ENCODE measurements at regions not wholly inside any gene's neighbourhood (a gene's known extent, or its start where the extent isn't known, plus 50 kb on each side); places are given as distances from the start of the nearest gene placed in this dataset.

DNA sequence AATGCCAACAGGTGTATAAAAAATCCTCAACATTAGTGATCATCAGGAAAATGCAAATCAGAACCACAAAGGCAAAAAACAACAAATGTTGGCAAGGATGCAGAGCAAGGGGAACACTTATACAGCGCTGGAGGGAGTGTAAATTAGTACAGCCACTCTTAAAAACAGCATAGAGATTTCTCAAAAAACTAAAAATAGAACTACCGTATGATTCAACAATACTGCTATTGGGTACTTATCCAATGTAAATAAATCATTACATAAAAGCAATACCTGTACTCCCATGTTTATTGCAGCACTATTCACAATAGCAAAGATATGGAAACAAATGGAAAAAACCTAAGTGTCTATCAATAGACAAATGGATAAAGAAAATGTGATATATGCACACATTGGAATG is 171.3 kb downstream of the SLC7A11 start:
- Mint-ChIP-seq H3K36me3 (no peaks in the 10 kb centered on the region), H3K27ac (no peak overlapping the region), H3K4me1 (ENCODE audit: low read depth) (no peaks in the 10 kb centered on the region), H3K27me3 (no peaks in the 10 kb centered on the region), H3K9me3 (peaks cover 4% of the 10 kb centered on the region), H3K4me3 (no peak overlapping the region)
- ChIA-PET CTCF (no interaction called here), POLR2A (no interaction called here)
- intact Hi-C loops (cut with micrococcal nuclease): no loop called here
- no peak for DNase-seq

DNA sequence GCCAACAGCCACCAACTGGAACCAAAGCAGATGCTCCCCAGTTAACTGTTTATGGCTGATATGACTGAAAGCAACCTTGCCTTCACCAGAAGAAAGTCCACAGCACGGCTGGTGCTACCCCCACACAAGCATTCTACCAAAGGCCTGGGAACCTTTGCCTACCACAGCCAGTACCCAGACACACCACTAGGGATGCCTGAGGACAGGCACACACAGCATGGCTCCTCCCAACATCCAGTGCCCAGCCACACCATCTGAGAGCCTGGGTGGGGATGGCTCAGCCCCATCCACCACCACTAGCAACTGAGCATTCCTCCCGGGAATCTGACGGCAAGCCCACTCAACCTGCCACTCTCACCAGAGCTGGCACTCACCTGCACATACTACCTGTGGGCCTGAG is 178.6 kb downstream of the SLC7A11 start:
- POLR2A ChIA-PET: no interaction called here
- intact Hi-C loops (cut with micrococcal nuclease): no loop called here
- CTCF ChIA-PET: no interaction called here
- Mint-ChIP-seq H3K27ac (no peak overlapping the region), H3K4me3 (no peak overlapping the region), H3K36me3 (no peaks in the 10 kb centered on the region), H3K9me3 (peaks cover 10% of the 10 kb centered on the region), H3K4me1 (ENCODE audit: low read depth) (no peaks in the 10 kb centered on the region), H3K27me3 (no peaks in the 10 kb centered on the region)
- DNase-seq: no peak

DNA sequence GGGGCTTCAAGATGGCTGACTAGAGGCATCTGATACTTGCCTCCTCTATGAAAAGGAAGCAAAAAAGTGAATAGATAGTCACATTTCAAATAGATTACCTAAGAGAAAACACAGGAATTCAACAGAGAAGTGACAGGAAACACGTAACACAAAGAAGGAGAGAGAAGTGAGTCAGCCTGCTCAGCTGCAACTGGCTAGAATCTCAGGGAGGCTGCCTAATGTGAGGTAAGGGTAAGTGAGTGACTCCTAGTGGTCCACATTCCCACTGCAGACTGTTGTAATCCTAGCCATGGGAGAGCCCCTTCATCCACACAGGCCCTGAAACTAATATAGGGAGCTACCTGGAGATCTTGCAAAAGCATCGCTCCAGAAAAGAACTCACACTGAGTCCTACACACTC is 179.2 kb downstream of the SLC7A11 start:
- Mint-ChIP-seq H3K36me3 (no peaks in the 10 kb centered on the region), H3K4me1 (ENCODE audit: low read depth) (no peaks in the 10 kb centered on the region), H3K27ac (no peak overlapping the region), H3K4me3 (no peak overlapping the region), H3K27me3 (no peaks in the 10 kb centered on the region), H3K9me3 (peaks cover 10% of the 10 kb centered on the region)
- no peak for DNase-seq
- POLR2A ChIA-PET: no interaction called here
- intact Hi-C loops (cut with micrococcal nuclease): no loop called here
- CTCF ChIA-PET: no interaction called here

DNA sequence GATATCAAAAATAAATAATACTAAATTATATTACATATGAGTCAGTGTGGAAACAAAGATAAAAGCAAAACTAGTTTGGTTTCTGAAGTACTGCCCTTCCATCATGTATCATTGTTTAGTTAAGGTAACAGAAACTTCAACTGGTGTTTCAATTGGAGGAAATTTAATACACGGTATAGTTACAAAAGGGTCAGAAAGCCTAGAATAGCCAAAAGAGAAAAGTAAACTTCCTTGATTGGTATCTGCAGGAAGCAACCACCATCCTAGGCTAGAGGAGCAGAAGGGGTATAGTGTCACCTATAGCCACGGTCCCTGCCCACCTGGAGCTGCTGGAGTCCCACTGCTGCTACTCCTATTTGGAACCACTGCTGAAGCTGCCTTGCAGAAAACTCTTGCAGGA is 185.6 kb downstream of the SLC7A11 start:
- peaks cover 4% of the 10 kb centered on the region for H3K9me3 Mint-ChIP-seq
- ChIA-PET CTCF (no interaction called here), POLR2A (no interaction called here)
- DNase-seq: no peak
- H3K36me3 Mint-ChIP-seq: no peaks in the 10 kb centered on the region
- H3K4me3 Mint-ChIP-seq: no peak overlapping the region
- no peaks in the 10 kb centered on the region for H3K27me3 Mint-ChIP-seq
- no peak overlapping the region for H3K27ac Mint-ChIP-seq
- no peaks in the 10 kb centered on the region for H3K4me1 Mint-ChIP-seq (ENCODE audit: low read depth)
- intact Hi-C loops (cut with micrococcal nuclease): no loop called here

DNA sequence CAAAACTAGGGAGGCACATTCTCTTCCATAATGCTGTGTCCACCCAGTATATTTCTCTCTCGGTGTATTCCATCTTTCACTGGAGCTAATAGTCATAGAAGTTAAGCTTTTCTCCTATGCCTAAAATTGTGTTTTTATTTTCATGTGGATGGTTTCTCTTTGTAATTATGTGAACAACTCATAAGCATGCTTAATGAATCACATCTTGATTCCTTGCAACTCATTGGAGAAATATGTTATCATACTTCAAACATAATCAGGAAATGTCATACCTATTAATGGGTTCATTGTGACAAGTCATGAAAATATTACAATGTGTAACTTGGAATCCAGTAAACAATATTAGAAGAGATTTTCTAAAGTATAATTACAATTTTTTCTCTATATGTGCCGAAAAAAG is 186.3 kb downstream of the SLC7A11 start:
- H3K27me3 Mint-ChIP-seq: no peaks in the 10 kb centered on the region
- no peak overlapping the region for H3K27ac Mint-ChIP-seq
- DNase-seq: no peak
- H3K4me1 Mint-ChIP-seq (ENCODE audit: low read depth): no peaks in the 10 kb centered on the region
- peaks cover 4% of the 10 kb centered on the region for H3K9me3 Mint-ChIP-seq
- intact Hi-C loops (cut with micrococcal nuclease): no loop called here
- POLR2A ChIA-PET: no interaction called here
- H3K4me3 Mint-ChIP-seq: no peak overlapping the region
- H3K36me3 Mint-ChIP-seq: no peaks in the 10 kb centered on the region
- CTCF ChIA-PET: interaction anchor here (0.6 kb wide), 1 partner anchor 1370 kb away, joined by 3 read pairs; no protein-coding TSS in a partner anchor

DNA sequence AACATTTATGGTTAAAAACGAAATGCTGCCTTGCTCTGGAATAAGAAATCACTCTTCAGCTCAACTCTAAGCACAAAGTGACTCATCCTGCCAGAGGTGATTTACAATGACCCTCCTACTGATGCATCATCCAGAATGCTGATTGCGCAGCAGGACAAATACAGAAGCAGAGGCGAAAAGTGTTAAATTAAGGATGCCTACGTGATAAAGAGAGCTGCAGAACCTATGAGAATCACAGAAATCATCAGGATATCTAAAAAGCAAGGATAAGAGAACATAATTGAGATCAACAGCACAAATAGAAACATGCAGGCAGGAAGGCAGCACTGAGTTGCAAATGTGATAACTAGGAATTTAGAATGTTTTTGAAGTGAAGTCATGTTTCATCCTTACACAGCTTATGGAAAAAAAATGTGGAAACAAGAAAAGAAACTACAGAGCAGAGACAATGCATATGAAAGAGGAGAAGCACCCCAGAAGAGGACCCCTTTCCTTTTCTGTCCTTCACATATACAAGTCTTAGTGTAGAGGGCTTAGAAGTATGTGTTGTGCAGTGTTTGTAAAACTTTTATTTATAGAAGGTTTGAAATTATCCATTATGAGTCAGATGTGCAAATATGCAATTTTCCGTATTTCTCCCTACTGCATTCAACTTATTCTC is 188.4 kb downstream of the SLC7A11 start:
- Mint-ChIP-seq H3K9me3 (peaks cover 4% of the 10 kb centered on the region), H3K4me1 (ENCODE audit: low read depth) (no peaks in the 10 kb centered on the region), H3K36me3 (no peaks in the 10 kb centered on the region), H3K27ac (no peak overlapping the region), H3K4me3 (no peak overlapping the region), H3K27me3 (no peaks in the 10 kb centered on the region)
- ChIA-PET CTCF (no interaction called here), POLR2A (no interaction called here)
- intact Hi-C loops (cut with micrococcal nuclease): no loop called here
- no peak for DNase-seq

DNA sequence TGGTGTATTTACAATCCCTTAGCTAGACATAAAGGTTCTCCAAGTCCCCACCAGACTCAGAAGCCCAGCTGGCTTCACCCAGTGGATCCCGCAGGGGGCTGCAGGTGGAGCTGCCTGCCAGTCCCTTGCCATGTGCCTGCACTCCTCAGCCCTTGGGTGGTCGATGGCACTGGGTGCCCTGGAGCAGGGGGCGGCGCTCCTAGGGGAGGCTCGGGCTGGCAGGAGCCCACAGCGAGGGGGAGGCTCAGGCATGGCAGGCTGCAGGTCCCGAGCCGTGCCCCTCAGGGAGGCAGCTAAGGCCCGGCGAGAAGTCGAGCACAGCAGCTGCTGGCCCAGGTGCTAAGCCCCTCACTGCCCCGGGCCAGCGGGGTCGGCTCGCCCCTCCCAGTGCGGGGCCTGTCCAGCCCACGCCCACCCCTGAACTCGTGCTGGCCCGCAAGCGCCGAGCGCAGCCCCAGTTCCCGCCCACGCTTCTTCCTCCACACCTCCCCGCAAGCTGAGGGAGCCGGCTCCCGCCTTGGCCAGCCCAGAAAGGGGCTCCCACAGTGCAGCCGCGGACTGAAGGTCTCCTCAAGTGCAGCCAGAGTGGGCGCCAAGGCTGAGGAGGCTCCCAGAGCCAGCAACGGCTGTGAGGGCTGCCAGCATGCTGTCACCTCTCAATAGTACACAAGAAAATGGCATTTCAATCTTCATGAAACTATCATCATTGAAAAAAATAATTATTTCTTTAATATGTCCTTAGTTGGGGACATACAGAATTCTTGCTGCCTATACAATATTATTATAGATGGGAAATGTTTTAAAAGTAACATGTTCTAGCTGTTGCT is 189.1 kb downstream of the SLC7A11 start:
- Mint-ChIP-seq H3K4me3 (no peak overlapping the region), H3K27ac (no peak overlapping the region), H3K36me3 (no peaks in the 10 kb centered on the region), H3K9me3 (peaks cover 4% of the 10 kb centered on the region), H3K4me1 (ENCODE audit: low read depth) (no peaks in the 10 kb centered on the region), H3K27me3 (no peaks in the 10 kb centered on the region)
- ChIA-PET CTCF (no interaction called here), POLR2A (no interaction called here)
- intact Hi-C loops (cut with micrococcal nuclease): no loop called here
- DNase-seq: no peak

DNA sequence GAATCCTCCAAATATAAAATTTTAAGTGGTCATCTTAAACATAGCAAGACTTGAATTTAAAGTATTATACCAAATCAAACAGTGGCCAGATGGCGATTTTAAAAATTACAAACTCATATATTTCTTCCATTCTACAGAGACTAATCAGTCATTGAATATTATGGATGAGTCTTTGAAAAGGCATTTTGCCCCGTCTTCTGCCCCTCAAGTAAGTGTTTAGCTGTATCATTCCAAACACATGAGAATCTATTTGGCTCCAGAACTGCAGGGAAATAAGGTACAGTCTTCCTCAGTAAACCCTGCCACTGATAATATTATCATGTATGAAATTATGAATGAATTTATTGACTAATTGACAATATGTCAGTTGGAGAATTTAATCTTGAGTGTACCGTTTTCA is 191.0 kb downstream of the SLC7A11 start:
- no peaks in the 10 kb centered on the region for H3K4me1 Mint-ChIP-seq (ENCODE audit: low read depth)
- H3K36me3 Mint-ChIP-seq: no peaks in the 10 kb centered on the region
- no peaks in the 10 kb centered on the region for H3K27me3 Mint-ChIP-seq
- ChIA-PET POLR2A (no interaction called here), CTCF (no interaction called here)
- no peak overlapping the region for H3K4me3 Mint-ChIP-seq
- DNase-seq: no peak
- H3K27ac Mint-ChIP-seq: no peak overlapping the region
- H3K9me3 Mint-ChIP-seq: peaks cover 4% of the 10 kb centered on the region
- intact Hi-C loops (cut with micrococcal nuclease): no loop called here

DNA sequence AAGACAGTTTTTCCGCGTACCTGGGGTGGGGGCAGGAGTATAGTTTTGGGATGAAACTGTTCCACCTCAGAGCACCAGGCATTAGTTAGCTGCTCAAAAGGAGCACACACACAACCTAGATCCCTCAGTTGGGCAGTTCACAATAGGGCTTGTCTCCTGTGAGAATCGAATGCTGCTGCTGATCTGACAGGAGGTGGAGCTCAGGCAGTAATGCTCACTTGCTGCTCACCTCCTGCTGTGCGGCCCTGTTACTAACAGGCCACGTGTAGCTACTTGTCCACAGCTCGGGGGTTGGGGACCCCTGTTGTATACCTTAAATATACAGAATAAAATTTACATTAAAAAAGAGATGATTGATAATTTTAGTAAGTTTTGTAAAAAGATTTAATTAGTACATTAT is 191.5 kb downstream of the SLC7A11 start:
- intact Hi-C loops (cut with micrococcal nuclease): no loop called here
- H3K27ac Mint-ChIP-seq: no peak overlapping the region
- no peaks in the 10 kb centered on the region for H3K27me3 Mint-ChIP-seq
- no peaks in the 10 kb centered on the region for H3K36me3 Mint-ChIP-seq
- peaks cover 4% of the 10 kb centered on the region for H3K9me3 Mint-ChIP-seq
- POLR2A ChIA-PET: no interaction called here
- no peaks in the 10 kb centered on the region for H3K4me1 Mint-ChIP-seq (ENCODE audit: low read depth)
- CTCF ChIA-PET: no interaction called here
- no peak for DNase-seq
- no peak overlapping the region for H3K4me3 Mint-ChIP-seq

DNA sequence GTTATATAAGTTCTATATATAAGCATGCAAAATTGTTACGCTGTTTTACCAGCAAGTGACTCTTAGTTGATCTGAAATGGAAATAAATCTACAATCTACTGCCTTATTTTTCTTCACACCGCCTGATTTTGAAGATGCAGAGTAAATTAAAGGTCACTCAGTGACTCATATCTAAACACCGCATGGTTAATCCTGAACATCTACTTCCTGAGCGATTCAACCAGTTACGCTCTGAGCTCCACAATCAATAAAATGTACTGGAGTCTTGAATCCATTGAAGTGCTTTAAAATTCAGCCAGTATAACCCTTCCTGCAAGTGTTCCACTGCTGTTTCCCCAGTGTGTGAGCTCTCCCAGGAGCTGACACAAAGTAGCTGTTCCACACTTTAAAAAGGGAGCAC is 192.8 kb downstream of the SLC7A11 start:
- POLR2A ChIA-PET: no interaction called here
- CTCF ChIA-PET: no interaction called here
- intact Hi-C loops (cut with micrococcal nuclease): no loop called here
- no peak overlapping the region for H3K27ac Mint-ChIP-seq
- H3K9me3 Mint-ChIP-seq: peaks cover 4% of the 10 kb centered on the region
- no peaks in the 10 kb centered on the region for H3K4me1 Mint-ChIP-seq (ENCODE audit: low read depth)
- no peaks in the 10 kb centered on the region for H3K27me3 Mint-ChIP-seq
- no peaks in the 10 kb centered on the region for H3K36me3 Mint-ChIP-seq
- no peak overlapping the region for H3K4me3 Mint-ChIP-seq
- DNase-seq: no peak

DNA sequence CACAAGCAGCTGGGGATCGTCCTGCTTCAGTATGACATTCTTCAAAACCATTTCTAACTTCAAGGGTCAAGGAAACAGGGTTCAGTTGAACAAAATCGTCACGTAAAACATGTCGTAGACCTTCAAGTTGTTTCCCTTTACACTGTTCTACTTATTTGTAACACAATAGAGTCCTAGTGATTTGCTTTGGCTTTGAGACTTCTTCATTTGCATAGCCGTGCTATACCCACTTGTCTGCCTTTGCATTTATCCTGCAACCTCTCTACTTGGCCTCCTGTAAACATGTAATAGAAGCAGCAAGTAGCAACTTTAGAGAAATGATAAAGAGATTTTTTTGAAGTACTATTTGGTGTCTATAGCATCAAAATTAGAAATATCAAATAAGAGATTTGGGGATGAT is 194.9 kb downstream of the SLC7A11 start:
- CTCF ChIA-PET: no interaction called here
- Mint-ChIP-seq H3K4me3 (no peak overlapping the region), H3K9me3 (peaks cover 4% of the 10 kb centered on the region), H3K27ac (no peak overlapping the region), H3K4me1 (ENCODE audit: low read depth) (no peaks in the 10 kb centered on the region), H3K27me3 (no peaks in the 10 kb centered on the region), H3K36me3 (no peaks in the 10 kb centered on the region)
- intact Hi-C loops (cut with micrococcal nuclease): no loop called here
- DNase-seq: no peak
- POLR2A ChIA-PET: no interaction called here

DNA sequence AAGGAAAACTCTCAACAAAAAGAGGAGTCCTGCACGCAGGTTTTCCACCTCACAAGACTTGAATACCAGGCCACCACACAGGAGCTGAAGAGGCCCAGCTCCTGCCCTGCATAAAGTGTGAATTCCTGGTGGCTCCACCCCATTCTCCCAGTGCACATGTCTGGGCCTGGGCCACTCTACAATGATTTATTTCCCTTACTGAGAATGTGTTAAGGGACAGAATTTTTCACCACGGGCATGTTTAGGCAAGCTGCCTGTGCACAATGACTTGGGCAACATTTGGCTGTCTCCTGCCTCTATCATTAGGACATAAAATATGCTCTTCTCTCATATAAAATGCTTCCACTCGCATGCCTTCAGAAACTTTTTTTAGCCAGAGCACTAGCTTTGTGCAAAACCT is 197.1 kb downstream of the SLC7A11 start:
- ChIA-PET CTCF (no interaction called here), POLR2A (no interaction called here)
- Mint-ChIP-seq H3K27me3 (no peaks in the 10 kb centered on the region), H3K4me1 (ENCODE audit: low read depth) (no peaks in the 10 kb centered on the region), H3K27ac (no peak overlapping the region), H3K4me3 (no peak overlapping the region), H3K36me3 (no peaks in the 10 kb centered on the region), H3K9me3 (no peaks in the 10 kb centered on the region)
- DNase-seq: no peak
- intact Hi-C loops (cut with micrococcal nuclease): no loop called here

DNA sequence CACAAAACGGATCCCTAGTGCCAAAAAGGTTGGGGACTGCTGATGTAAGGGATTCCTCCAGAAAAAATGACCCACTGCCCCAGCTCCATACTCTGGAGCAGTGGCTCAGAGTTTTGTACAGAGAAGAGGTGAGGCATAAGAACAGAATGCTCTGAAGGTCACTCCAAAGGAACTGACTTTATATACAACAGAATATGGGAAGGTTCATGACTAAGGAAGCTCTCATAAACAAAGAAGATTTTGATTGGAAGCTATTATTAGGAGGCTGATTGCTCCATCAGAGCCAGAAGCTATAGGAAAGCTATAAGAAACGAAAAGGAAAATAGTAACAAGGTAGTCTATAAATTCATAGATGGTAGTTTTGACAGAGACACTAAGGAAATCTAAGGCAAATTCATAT is 203.1 kb downstream of the SLC7A11 start:
- CTCF ChIA-PET: no interaction called here
- H3K4me1 Mint-ChIP-seq (ENCODE audit: low read depth): no peaks in the 10 kb centered on the region
- DNase-seq: no peak
- POLR2A ChIA-PET: no interaction called here
- no peaks in the 10 kb centered on the region for H3K27me3 Mint-ChIP-seq
- no peaks in the 10 kb centered on the region for H3K9me3 Mint-ChIP-seq
- no peak overlapping the region for H3K4me3 Mint-ChIP-seq
- intact Hi-C loops (cut with micrococcal nuclease): loop anchor here (5.0 to 10.0 kb wide), 2 partner anchors 214 to 833 kb away; no protein-coding TSS in a partner anchor
- no peaks in the 10 kb centered on the region for H3K36me3 Mint-ChIP-seq
- H3K27ac Mint-ChIP-seq: no peak overlapping the region

Measured in activated CD4-positive, alpha-beta memory T cell treated with anti-CD3 and anti-CD28 coated beads for 36 hours (primary cell).